ENCODE measurements at regions not wholly inside any gene's neighbourhood (a gene's known extent, or its start where the extent isn't known, plus 50 kb on each side); places are given as distances from the start of the nearest gene placed in this dataset.
"Not testable (repeated sequence)": the region's sequence is repeated elsewhere in the genome, so short reads cannot be mapped to it uniquely, and the experiment has no call there.

DNA sequence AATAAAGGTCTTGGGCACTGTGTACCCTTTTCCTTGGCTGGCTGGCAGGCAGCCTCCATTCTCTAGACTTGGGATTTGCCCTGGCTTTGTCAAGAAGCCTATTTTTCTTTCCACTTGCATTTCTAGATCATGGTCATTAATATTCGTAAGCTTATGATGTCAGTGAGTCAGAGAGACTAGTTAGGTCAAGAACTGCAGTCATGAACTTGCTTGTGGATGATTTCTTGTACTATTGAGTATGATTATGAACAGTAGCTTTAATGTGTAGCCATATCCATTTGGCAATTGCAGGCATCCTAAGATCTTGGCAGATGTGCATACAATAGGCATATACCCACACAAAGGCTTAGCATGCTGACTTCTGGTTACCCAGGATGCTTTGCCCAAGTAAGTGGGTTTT, 186.8 kb upstream of the CLINT1 start:
- DNase-seq: no peak

DNA sequence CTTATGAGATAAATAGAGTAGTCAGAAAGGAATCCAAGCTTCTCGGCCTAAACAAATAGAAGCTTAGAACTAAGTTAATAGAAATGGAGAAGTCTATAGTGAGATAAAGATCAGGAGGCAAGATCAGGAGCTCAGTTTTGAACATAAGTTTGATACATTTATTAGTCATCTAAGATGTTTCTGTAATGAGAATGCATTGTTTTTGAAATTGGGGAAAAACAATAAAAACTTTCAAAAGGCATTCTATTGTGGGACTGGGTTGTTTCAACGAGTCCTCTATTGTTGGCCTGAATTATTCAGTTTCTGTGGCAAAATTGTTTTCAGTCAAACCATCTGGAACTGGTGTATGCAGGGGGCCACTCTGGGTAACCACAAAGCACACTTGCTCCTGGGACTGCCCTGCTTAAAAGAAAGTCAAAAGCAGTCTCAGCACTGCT, 181.0 kb upstream of the CLINT1 start:
- DNase-seq: no peak

DNA sequence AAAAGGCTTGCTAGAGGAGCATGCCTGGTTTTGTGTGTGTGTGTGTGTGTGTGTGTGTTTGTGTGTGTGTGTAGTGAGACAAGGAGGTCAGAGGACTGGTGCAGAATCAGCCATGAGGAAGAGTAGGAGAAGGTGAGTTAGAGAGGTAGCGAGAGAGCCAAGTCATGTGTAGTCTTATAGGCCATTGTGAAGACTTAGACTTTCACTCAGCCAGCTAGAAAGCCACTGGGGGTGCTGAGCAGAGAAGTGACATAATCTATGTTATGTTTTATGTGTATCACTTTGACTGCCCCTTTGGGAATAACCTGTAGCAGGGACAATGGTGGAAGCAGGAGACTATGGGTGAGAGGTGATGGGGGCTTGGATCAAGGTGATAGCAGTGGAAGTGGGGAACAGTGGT, 180.5 kb upstream of the CLINT1 start:
- no peak for DNase-seq

DNA sequence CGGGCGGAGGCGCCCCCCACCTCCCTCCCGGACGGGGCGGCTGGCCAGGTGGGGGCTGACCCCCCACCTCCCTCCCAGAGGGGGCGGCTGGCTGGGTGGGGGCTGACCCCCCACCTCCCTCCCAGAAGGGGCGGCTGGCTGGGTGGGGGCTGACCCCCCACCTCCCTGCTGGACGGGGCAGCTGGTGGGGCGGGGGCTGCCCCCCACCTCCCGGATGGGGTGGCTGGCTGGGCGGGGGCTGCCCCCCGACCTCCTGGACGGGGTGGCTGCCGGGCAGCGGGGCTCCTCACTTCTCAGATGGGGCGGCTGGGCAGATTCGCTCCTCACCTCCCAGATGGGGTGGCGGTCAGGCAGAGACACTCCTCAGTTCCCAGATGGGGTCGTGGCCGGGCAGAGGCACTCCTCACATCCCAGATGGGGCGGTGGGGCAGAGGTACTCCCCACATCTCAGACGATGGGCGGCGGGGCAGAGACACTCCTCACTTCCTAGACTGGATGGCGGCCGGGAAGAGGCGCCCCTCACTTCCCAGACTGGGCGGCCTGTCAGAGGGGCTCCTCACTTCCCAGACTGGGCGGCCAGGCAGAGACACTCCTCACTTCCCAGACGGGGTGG, 178.1 kb upstream of the CLINT1 start:
- DNase-seq: not testable (repeated sequence)

DNA sequence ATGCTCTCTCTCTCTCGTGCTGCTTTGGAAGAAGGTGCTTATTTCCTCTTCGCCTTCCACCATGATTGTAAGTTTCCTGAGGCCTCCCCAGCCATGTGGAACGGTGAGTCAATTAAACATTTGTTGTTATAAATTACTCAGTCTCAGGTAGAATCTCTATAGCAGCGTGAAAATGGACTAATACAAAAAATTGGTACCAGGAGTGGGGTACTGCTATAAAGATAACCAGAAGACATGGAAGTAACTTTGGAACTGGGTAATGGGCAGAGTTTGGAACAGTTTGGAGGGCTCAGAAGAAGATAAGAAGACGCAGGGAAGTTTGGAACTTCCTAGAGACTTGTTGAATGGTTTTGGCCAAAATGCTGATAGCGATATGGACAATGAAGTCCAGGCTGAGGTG, 175.6 kb upstream of the CLINT1 start:
- not testable (repeated sequence) for DNase-seq

DNA sequence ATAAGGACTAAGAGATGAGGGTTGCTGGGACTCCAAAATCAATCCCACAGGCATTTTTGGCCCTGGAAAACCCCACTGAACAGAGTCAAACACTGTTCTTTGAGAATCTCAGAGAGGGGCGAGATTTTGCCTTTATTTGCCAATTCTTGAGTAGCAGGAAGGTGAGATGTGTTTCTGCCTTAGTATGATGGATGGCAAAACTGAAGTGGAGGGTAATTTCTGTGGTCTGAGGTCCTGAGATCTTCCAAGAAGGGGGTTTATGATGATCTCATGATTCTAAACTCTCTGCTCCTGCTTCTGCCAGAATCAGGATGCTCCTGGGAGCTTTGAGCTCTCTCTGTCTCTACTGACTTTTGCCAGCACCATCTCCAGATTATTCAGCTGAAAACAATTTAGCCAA, 174.8 kb upstream of the CLINT1 start:
- no peak for DNase-seq

DNA sequence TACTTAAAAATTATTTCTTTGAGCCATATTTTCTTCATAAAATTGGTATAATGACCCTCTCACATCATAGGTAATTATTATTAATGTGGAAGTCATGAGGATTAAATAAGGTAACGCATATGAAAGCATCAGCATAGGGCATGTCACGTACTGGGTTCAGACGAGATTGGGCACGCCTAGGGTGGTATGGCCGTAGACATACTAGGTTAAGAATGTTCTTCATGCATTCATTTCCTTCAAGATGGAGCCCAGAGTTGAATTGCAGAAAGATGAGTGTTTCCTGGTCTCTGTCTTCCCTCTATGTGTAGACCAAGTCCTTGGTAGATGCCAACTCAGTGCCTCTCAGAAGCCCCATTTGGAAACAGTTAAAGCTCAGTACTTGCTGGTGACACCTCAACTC, 174.1 kb upstream of the CLINT1 start:
- DNase-seq: no peak

DNA sequence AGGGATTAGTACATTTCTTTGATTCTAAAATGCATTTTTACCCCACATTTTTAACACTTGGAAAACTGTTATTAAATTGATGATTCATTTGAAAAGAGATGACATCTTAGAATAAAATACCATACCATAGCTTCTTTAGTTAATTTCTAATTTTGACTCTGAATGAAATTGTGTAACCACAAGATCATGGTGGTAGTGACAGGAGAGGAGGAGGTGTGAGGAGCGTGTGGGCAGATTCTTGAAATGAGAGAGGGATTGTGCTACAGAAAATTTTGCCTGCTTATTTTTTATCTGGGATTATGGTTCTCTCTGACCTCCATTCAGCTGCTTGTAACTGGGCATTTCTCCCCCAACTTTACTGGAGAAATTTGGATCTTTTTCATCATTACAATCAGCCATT, 173.3 kb upstream of the CLINT1 start:
- no peak for DNase-seq

DNA sequence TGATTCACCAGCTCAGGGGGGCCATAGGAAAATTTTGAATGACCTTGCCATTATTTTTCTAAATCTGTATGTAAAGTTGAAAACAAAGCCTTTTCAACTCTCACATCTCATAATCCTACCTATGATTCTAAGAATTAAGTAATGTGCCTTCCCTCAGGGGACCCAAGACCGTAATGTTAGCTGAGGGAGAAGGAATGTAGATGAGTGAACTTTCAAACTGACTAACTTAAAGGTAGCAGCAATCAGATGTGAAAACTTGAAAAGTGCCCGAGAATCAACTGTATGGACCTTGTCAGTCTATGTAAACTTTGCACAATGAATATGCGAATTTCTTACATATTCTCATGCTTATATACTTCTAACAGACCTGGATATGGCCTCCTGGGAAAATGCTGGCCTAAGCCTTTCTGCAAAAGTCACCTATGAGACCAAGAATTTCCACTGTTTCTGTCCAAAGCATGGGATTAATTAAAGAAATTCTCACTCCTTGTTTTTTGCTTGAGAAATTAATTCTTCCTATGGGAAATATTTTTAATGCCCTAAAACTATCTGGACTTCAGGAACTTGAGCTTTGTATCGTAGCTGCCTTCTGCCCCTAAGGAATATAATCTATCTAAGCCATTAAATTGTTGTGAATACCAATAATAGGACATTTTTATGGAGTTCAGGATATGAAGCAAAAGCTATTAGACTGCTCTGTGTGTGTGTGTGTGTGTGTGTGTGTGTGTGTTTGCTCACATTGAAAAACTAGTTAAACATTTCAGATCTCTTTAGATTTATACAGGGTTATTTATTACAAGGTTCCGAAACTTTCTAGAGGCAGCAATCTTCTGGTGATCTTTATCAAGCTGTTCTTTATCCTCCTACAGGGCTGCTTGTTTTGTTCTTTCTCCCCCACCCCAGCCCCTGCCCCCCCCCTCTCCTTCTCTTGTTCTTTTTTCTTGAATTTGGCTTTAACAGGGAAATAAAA, 169.1 kb upstream of the CLINT1 start:
- no peak for DNase-seq

DNA sequence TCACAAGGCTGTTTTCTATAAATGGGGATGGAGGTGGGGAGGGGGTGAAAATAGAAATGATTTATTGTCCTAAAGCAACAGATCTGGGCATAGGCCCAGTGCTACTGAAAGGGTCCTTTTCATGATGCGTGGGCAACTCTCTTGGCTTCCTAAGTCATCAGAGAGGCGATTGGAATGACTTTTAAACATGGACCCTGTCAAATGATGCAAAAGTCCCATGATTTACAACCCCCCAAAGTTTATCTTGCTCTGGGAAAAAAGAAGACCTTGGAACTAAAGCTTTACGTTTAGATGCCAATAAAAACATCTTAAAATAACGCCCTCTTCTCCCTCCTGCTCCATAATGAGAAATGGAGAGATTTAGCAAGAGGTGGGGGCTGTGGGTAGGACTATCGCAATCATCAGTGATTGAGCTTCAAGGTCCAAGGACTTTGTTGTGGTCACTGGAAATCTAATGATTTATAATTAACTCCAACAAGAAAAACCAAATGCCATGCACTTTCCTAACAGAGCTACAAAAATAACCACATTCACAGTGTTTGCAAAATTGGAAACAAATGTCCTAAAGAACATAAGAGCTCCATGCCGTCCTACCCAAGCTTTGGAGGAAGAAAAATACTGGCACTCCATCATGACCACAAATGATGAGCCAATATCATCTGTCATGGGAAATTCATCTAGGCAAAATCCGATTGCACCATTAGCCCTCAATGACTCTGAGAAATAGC, 167.5 kb upstream of the CLINT1 start:
- no peak for DNase-seq

DNA sequence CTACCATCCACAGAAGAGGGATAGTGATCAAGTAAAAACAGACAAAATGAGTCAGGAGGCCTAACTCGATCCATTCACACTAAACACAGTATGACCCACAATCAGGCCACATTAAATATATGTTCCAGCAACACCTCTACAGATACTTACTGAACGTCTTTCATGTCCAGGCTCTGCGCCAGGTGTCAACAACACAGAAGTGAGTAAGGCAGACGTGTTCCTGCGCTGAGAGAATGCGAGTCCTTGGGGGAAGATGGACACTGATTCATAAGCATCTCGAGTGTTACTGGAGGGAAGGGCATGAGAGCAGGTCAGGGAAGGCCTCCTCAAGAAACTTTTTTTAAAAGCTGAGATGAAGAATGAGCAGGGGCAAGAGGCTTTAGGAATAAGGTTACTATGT, 164.3 kb upstream of the CLINT1 start:
- DNase-seq: no peak

GRCh38 chr5:158022837-158023236, 163.9 kb upstream of the CLINT1 start:
- DNase-seq: no peak

GRCh38 chr5:158022393-158022792, 163.4 kb upstream of the CLINT1 start:
- DNase-seq: no peak

- no peak for DNase-seq
These were observed 161.8 kb upstream of the CLINT1 start for GRCh38 chr5:158020555-158021418.

- no peak for DNase-seq
These were observed 158.5 kb upstream of the CLINT1 start for GRCh38 chr5:158017469-158017868.

DNA sequence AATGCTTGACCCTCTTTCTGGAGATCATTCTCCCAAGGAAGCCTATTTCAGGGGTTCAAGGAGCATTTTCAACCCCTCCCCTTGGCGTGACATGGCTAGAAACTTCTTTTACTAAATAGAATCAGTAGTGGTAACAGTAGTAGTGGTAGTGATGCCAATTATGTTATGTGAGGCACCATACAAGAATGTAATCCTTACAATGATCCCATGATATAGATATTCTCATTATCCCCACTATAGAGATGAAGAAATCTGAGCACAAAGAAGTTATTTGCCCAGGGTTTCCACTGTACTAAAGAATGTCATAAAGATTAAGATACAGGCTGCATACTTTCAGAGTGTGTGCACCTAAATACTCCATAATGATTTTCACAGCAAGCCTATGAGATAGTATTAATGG, 155.4 kb upstream of the CLINT1 start:
- no peak for DNase-seq

- no peak for DNase-seq
These were observed 155.0 kb upstream of the CLINT1 start for GRCh38 chr5:158013939-158014338.

DNA sequence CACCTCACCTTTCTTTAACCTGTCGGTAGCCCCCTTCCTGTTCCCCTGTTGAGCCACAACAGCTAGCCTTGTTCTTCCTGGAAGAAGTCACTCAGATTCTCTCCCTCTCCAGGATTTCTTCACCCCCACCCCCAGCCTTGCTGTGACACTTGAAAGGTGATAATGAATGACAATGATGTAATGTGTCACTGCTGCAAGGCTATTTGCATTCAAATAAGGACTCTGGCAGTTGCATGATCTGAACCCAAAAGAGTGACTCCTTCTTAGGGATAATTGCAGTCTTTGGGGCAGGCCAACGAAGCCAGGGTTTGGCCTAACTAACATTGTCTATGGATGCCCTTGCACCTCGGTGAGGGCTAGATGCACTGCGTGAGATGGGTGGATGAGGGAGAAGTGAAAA, 154.4 kb upstream of the CLINT1 start:
- no peak for DNase-seq

DNA sequence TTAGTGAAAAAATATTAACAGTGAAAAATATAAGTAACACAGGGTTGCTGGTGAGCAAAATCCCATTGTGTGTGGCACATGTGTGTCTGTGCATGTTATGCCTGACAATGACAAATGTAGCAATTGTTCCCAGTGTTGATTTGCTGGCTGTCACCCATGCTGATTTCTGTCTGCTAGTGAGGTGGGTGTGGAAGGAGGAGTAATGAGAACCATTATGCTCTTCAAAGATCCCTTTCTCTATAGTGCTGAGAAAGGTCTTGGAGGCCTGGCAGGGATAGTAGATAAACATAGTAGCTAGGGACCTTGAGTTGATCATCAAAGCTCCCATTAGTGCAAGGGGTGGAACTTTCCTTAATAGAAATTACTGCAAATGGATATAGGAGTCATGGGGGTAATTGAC, 152.5 kb upstream of the CLINT1 start:
- no peak for DNase-seq

DNA sequence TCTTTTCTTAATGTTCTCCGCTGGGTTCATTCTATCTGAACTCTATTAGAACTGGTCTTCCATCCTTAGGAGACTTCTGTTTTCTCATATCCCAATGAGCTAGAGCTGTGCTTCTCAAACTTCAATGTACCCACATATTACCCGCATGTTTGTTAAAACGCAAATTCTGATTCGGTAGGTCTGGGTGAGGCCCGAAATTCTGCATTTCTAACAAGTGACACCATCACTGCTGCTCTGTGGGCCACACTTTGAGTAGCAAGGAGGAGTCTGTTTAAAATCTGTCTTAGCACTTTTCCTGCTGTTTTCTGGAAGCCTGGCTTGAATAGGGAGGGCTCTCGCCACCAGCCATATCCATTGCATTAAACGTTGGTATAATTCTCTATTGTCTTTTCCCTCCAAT, 151.9 kb upstream of the CLINT1 start:
- DNase-seq: no peak

GRCh38 chr5:158007336-158007735, 148.4 kb upstream of the CLINT1 start:
- DNase-seq: no peak

DNA sequence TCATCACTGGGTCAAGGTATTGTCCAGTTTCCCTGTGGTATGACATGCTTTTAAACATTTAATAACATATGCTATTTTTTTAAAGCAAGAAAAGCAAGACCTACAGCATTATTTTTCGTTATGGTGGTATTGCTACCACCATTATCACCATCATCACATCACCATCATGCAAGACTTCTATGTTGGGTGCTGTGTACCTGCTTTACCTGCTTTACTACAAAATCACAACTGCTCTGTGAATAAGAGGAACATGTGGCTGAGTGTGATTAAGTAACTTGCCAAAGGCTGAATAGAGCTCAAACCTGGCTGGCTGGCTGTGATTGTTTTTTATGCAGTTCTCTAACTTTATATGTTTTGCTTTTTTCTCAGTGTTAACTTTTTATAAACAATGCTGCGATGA, 140.8 kb upstream of the CLINT1 start:
- DNase-seq: no peak

DNA sequence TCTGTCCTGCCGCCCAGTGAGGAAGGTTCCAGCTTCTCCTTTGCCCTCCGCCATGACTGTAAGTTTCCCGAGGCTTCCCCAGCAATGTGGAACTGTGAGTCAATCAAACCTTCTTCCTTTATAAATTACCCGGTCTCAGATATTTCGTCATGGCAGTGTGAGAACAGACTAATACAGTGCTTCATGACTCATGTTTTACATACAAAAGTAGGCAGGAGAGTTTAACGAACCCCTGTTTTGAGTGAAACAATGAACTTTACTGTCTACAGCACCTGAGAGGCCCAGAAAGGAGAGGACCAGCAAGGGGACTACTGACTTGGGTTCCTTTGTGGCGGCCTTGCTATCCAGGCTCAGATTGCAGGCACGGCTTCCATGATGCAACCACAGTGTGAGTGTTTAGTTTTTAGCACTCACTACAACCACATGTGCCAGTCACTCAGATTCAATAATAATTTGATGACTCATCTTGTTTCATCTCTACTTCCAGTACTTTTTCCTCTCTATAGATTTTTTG, 139.1 kb upstream of the CLINT1 start:
- DNase-seq: no peak

All from activated CD4-positive, alpha-beta T cell treated with anti-CD3 and anti-CD28 coated beads, Interleukin-2, Interleukin-6, amounts not matched to agents 100 ng/mL and 50 ng/mL, durations not matched to agents 16 hours and 8 hours (primary cell).